Gastrocnemius medialis (tissue), 4 donors: ENCODE measurements at regions not wholly inside any gene's neighbourhood (a gene's known extent, or its start where the extent isn't known, plus 50 kb on each side); places are given as distances from the start of the nearest gene placed in this dataset.

ENCODE experiments used
- ATAC-seq, 2 donors: fragments of 150-250 bp; one replicate each; pipeline ENCODE4 v1.9.1; 2016
- DNase-seq, 2 donors: peaks; one replicate each; pipeline ENCODE4 v3.0.0-alpha.2; 2019
- H3K27ac ChIP-seq, 4 donors: fragments of 200-600 bp; sonication (generic); 1 replicate in 1 of 4; 2 replicates in 3 of 4; pipeline ENCODE4 v1.5.1; 2016 to 2018; ENCODE audit warnings: mild to moderate bottlenecking in 2 of 4, moderate library complexity in 1 of 4
- H3K27me3 ChIP-seq, 3 donors: fragments of 200-600 bp; sonication (generic) in 2 of 3; 1 replicate in 1 of 3; 2 replicates in 2 of 3; pipeline versions ENCODE4 v1.5.1 to v1.6.0; 2016 to 2019; ENCODE audit warnings: mild to moderate bottlenecking in 1 of 3, moderate library complexity in 1 of 3
- H3K36me3 ChIP-seq, 2 donors: fragments of 200-600 bp; sonication (generic) in 1 of 2; one replicate each; pipeline ENCODE4 v1.5.1; 2017 to 2018
- H3K4me1 ChIP-seq, 2 donors: fragments of 200-600 bp; sonication (generic) in 1 of 2; one replicate each; pipeline ENCODE4 v1.5.1; 2016 to 2017; ENCODE audit warnings: mild to moderate bottlenecking in 2 of 2
- H3K4me3 ChIP-seq, 4 donors: fragments of 200-600 bp; sonication (generic) in 3 of 4; 1 replicate in 1 of 4; 2 replicates in 3 of 4; pipeline ENCODE4 v1.5.1; 2016 to 2019; ENCODE audit warnings: mild to moderate bottlenecking in 2 of 4
- H3K9me3 ChIP-seq, 3 donors: fragments of 200-600 bp; sonication (generic) in 2 of 3; 1 replicate in 1 of 3; 2 replicates in 2 of 3; pipeline ENCODE4 v1.5.1; 2016 to 2019
- POLR2A ChIP-seq, 2 donors: fragments of 450-650 bp; IDR thresholded peaks; one replicate each; pipeline ENCODE4 v1.6.1; 2017; ENCODE audit warnings: antibody characterized with exemption in 2 of 2, mild to moderate bottlenecking in 2 of 2, moderate library complexity in 2 of 2
- in situ Hi-C, 4 donors: fragments of 200-750 bp; cut with MboI; loops; one replicate each; pipeline versions ENCODE4 v1.15.0 to v1.8.0; 2017; ENCODE audit warnings: low sequenced_read_pairs in 4 of 4
- intact Hi-C: fragments of 100-400 bp; cut with DNase I; formaldehyde crosslinking; loops from one replicate; pipeline ENCODE4 v1.15.1; 2023; ENCODE audit warnings: low total_unique reads
- TF ChIP-seq, protein P1 (sequence below), 5 experiments: fragments of 450-650 bp in 3 of 5; fragments of 200-600 bp in 2 of 5; sonication (generic) in 2 of 5; IDR thresholded peaks in 4 of 5; conservative IDR thresholded peaks in 1 of 5; 1 replicate in 4 of 5; 2 replicates in 1 of 5; pipeline ENCODE4 v1.5.1; 2016 to 2019; ENCODE audit warnings: antibody characterized with exemption in 5 of 5, mild to moderate bottlenecking in 3 of 5, moderate library complexity in 3 of 5

DNA sequence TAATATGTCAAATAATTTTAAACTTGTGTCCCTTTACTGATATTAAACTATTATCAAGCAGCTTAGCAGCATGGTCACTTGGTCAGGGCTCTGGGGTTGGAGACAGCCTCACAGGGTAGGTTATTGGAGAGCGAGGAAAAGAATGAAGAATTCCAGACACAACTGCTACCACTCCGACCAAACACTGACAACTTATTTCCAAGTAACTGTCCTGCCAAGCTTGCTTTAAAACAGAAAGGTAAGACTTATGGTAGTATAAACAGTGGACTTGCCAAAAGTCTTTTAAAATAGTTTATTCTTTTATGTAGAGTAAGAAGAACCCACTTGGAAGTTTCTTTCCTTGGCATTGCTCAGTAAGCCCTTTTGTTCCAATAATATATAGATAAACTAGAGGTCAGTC, 364.1 kb downstream of the DEPDC1B start:
- Histone ChIP-seq H3K27ac (no peak overlapping the region), H3K9me3 (no peaks in the 10 kb centered on the region), H3K27me3 (no peaks in the 10 kb centered on the region), H3K4me1 (no peaks in the 10 kb centered on the region), H3K4me3 (no peak overlapping the region), H3K36me3 (no peaks in the 10 kb centered on the region)
- ATAC-seq = no peak
- intact Hi-C loops = no loop called here
- TF ChIP-seq POLR2A (IDR thresholded peaks at IDR 0.05) = no peak
- TF ChIP-seq, protein P1, sequence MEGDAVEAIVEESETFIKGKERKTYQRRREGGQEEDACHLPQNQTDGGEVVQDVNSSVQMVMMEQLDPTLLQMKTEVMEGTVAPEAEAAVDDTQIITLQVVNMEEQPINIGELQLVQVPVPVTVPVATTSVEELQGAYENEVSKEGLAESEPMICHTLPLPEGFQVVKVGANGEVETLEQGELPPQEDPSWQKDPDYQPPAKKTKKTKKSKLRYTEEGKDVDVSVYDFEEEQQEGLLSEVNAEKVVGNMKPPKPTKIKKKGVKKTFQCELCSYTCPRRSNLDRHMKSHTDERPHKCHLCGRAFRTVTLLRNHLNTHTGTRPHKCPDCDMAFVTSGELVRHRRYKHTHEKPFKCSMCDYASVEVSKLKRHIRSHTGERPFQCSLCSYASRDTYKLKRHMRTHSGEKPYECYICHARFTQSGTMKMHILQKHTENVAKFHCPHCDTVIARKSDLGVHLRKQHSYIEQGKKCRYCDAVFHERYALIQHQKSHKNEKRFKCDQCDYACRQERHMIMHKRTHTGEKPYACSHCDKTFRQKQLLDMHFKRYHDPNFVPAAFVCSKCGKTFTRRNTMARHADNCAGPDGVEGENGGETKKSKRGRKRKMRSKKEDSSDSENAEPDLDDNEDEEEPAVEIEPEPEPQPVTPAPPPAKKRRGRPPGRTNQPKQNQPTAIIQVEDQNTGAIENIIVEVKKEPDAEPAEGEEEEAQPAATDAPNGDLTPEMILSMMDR (IDR thresholded peaks at IDR 0.05 in 4 of 5, conservative IDR thresholded peaks at IDR 0.05 in 1 of 5) = no peak
- no peak for DNase-seq
- in situ Hi-C loops = no loop called here

DNA sequence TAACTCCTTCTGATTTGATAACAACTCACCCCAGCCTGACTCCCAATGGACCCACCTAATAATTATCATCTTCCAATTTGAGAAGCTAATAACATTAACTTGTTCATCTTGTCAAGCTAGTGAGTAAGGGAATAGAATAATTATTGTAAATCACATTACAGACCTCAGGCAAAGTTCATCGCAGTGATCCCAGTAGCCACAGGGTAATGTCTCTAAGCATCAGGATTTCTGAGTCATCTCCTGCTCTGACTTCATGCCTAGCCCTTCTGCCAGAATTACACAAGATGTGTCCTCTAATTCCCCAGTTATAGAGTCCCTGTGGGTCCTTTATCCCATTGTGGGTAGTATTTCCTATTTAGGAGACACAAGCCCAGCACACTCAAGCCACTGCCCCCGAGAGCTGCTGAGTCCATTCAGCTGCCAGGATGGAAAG, 365.7 kb downstream of the DEPDC1B start:
- no peak for DNase-seq
- no peaks in the 10 kb centered on the region for H3K36me3 ChIP-seq
- H3K4me3 ChIP-seq = no peak overlapping the region
- intact Hi-C loops = no loop called here
- TF ChIP-seq POLR2A (IDR thresholded peaks at IDR 0.05) = no peak
- TF ChIP-seq, protein P1 (IDR thresholded peaks at IDR 0.05 in 4 of 5, conservative IDR thresholded peaks at IDR 0.05 in 1 of 5) = no peak
- H3K9me3 ChIP-seq = no peaks in the 10 kb centered on the region
- H3K27me3 ChIP-seq = no peaks in the 10 kb centered on the region
- ATAC-seq = no peak
- in situ Hi-C loops = no loop called here
- no peaks in the 10 kb centered on the region for H3K4me1 ChIP-seq
- no peak overlapping the region for H3K27ac ChIP-seq

DNA sequence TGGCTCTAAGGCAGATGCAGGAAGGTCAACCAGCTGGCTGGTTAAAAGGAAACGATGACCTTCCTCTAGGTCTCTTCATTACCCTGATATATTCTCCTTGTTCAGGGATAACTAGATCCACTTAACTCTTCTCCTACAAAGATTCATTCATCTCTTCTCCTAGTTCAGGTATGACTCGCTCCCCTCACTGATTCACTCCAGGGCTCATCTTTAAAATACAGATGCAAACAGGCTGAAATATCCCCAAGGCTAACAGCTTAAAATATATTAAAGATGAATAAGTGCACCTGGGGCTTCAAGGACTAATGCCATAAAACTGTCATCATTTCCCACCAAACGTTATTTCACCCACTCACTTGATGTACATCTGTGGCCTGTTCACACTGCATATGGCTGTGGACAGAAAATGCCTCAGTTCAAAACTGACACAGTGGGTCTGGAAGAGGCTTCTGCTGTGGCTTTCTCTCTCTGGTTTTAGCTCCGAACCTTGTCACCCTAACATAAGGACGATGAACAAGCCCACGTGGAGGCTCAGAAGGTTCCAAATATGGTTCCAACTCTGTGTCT, 366.9 kb downstream of the DEPDC1B start:
- no peaks in the 10 kb centered on the region for H3K9me3 ChIP-seq
- no peak overlapping the region for H3K4me3 ChIP-seq
- no peaks in the 10 kb centered on the region for H3K36me3 ChIP-seq
- in situ Hi-C loops (no loop called here), intact Hi-C loops (no loop called here)
- no peak overlapping the region for H3K27ac ChIP-seq
- no peaks in the 10 kb centered on the region for H3K27me3 ChIP-seq
- DNase-seq (no peak), ATAC-seq (no peak)
- no peaks in the 10 kb centered on the region for H3K4me1 ChIP-seq
- no peak for TF ChIP-seq POLR2A (IDR thresholded peaks at IDR 0.05)
- TF ChIP-seq, protein P1 (IDR thresholded peaks at IDR 0.05 in 4 of 5, conservative IDR thresholded peaks at IDR 0.05 in 1 of 5) = no peak

DNA sequence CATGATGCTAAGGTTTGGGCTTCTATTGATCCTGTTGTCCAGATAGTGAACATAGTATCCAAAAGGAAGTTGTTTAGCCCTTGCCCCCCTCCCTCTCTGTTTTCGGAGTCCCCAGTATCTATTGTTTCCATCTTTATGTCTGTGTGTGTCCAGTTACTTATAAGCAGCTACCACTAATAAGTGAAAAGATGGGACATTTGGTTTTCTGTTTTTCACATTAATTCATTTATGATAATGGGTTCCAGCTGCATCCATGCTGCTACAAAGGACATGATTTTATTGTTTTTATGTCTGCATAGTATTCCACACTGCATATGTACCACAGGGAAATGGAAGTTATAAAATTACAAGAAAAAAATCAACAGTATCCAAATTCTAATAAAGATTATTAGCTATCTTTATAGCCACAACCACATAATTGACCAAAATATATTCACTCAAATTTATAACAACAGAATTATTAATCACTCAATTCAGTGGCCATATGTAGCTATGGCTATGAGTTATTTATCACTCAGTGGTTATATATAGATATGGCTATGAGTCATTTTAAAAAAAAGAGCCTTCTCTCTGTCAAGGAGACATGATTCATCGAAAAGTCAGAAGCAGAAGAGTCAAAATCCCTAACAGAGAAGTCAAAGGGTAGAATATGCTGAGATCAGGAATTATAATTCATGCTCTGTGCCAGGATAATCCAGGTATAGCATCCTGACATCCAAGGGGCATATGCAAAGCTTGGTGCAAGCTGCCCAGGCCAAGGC, 367.5 kb downstream of the DEPDC1B start:
- DNase-seq (no peak), ATAC-seq (no peak)
- no peak overlapping the region for H3K27ac ChIP-seq
- in situ Hi-C loops = no loop called here
- no peaks in the 10 kb centered on the region for H3K9me3 ChIP-seq
- H3K36me3 ChIP-seq = no peaks in the 10 kb centered on the region
- no peaks in the 10 kb centered on the region for H3K27me3 ChIP-seq
- no peak overlapping the region for H3K4me3 ChIP-seq
- intact Hi-C loops = no loop called here
- no peaks in the 10 kb centered on the region for H3K4me1 ChIP-seq
- TF ChIP-seq, protein P1 (IDR thresholded peaks at IDR 0.05 in 4 of 5, conservative IDR thresholded peaks at IDR 0.05 in 1 of 5) = no peak
- no peak for TF ChIP-seq POLR2A (IDR thresholded peaks at IDR 0.05)
